ENCODE measurements at regions not wholly inside any gene's neighbourhood (a gene's known extent, or its start where the extent isn't known, plus 50 kb on each side); places are given as distances from the start of the nearest gene placed in this dataset.
A peak's percentile ranks its signal among the peaks of the same experiment; 100 is the strongest.

DNA sequence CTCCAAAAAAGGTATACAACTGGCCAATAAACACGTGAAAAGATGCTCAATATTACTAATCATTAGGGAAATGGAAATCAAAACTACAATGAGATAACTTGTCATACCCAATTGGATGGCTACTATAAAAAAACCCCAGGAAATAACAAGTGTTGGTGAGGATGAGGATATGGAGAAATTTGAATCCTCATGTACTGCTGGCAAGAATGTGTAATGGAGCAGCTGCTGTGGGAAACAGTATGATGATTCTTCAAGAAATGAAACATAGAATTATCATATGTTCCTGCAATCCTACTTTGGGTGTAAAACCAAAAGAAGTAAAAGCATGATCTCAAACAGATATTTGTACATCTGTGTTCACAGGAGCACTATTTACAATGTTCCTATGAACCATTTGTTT lies 67.4 kb downstream of the RPLP1 start:
- Histone ChIP-seq H3K23ac (ENCODE audit: low read length in 2 of 2) (no peak overlapping the region), H2BK120ac (ENCODE audit: low read depth, low read length) (no peak overlapping the region), H3K4ac (ENCODE audit: low read depth in 1 of 2, low read length in 2 of 2) (no peak overlapping the region), H3K9me3 (ENCODE audit: control insufficient read depth, low read length) (no peaks in the 10 kb centered on the region), H3K14ac (ENCODE audit: low read length in 2 of 2) (no peak overlapping the region), H2AK5ac (ENCODE audit: low read length, severe bottlenecking) (no peak overlapping the region), H3K4me3 (ENCODE audit: insufficient read depth in 1 of 2, low read depth in 1 of 2, low read length in 2 of 2) (no peak overlapping the region), H2BK15ac (ENCODE audit: low read depth, poor library complexity, severe bottlenecking) (no peak overlapping the region), H3K4me2 (ENCODE audit: low read length, poor library complexity, severe bottlenecking) (no peak overlapping the region), H3K18ac (ENCODE audit: low read depth in 1 of 2, low read length in 2 of 2) (no peak overlapping the region), H3K27me3 (ENCODE audit: control insufficient read depth in 1 of 2, insufficient read depth in 1 of 2, low read length in 2 of 2) (peaks cover 48 to 62% of the 10 kb centered on the region in 2 experiments), H3K27ac (ENCODE audit: low read length, poor library complexity, severe bottlenecking) (no peak overlapping the region), H3K36me3 (ENCODE audit: control insufficient read depth in 1 of 2, insufficient read depth in 2 of 2, low read depth in 1 of 2, low read length in 2 of 2) (no peaks in the 10 kb centered on the region), H2BK12ac (ENCODE audit: low read length in 2 of 2) (no peak overlapping the region), H3K79me1 (replicated peaks; ENCODE audit: low read length, poor library complexity, severe bottlenecking) (no peaks in the 10 kb centered on the region), H2BK5ac (ENCODE audit: low read depth, low read length, poor library complexity, severe bottlenecking) (no peak overlapping the region), H4K8ac (ENCODE audit: low read length) (no peak overlapping the region), H4K91ac (ENCODE audit: low read length) (no peak overlapping the region), H2AFZ (ENCODE audit: low read depth, low read length) (no peak overlapping the region), H3K9ac (ENCODE audit: low read length) (no peak overlapping the region), H3K4me1 (ENCODE audit: control insufficient read depth, insufficient read depth, low read depth, low read length) (no peaks in the 10 kb centered on the region)
- no peak for DNase-seq
- no CpG with 5 or more reads among the region's 1 CpG for WGBS

DNA sequence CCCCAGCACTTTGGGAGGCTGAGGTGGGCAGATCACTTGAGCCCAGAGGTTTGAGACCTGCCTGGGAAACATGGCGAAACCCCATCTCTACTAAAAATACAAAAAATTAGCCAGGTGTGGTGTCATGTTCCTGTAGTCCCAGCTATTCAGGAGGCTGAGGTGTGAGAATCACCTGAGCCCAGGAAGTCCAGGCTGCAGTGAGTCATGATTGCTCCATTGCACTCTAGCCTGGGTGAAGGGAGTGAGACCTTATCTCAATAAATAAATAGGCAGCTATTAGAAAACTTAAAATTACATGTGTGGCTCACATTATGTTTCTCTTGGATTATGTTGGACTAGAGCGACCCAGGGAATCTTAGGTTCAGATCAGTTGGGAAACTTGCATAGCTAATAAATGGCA lies 69.7 kb downstream of the RPLP1 start:
- peaks cover 57 to 63% of the 10 kb centered on the region in 2 experiments for H3K27me3 ChIP-seq (ENCODE audit: control insufficient read depth in 1 of 2, insufficient read depth in 1 of 2, low read length in 2 of 2)
- H2BK120ac ChIP-seq (ENCODE audit: low read depth, low read length) = no peak overlapping the region
- H3K36me3 ChIP-seq (ENCODE audit: control insufficient read depth in 1 of 2, insufficient read depth in 2 of 2, low read depth in 1 of 2, low read length in 2 of 2) = no peaks in the 10 kb centered on the region
- no peaks in the 10 kb centered on the region for H3K79me1 ChIP-seq (replicated peaks; ENCODE audit: low read length, poor library complexity, severe bottlenecking)
- H3K4me2 ChIP-seq (ENCODE audit: low read length, poor library complexity, severe bottlenecking) = no peak overlapping the region
- 91% methylated on average over 1 of the region's 2 CpGs for WGBS
- no peak overlapping the region for H3K23ac ChIP-seq (ENCODE audit: low read length in 2 of 2)
- no peak overlapping the region for H4K8ac ChIP-seq (ENCODE audit: low read length)
- no peak overlapping the region for H3K14ac ChIP-seq (ENCODE audit: low read length in 2 of 2)
- H3K4me1 ChIP-seq (ENCODE audit: control insufficient read depth, insufficient read depth, low read depth, low read length) = peaks cover 3% of the 10 kb centered on the region
- H2BK5ac ChIP-seq (ENCODE audit: low read depth, low read length, poor library complexity, severe bottlenecking) = no peak overlapping the region
- no peak overlapping the region for H4K91ac ChIP-seq (ENCODE audit: low read length)
- no peak overlapping the region for H3K4ac ChIP-seq (ENCODE audit: low read depth in 1 of 2, low read length in 2 of 2)
- H2BK15ac ChIP-seq (ENCODE audit: low read depth, poor library complexity, severe bottlenecking) = no peak overlapping the region
- no peak overlapping the region for H3K4me3 ChIP-seq (ENCODE audit: insufficient read depth in 1 of 2, low read depth in 1 of 2, low read length in 2 of 2)
- DNase-seq = no peak
- no peak overlapping the region for H3K9ac ChIP-seq (ENCODE audit: low read length)
- peaks cover 6% of the 10 kb centered on the region for H3K9me3 ChIP-seq (ENCODE audit: control insufficient read depth, low read length)
- H2AFZ ChIP-seq (ENCODE audit: low read depth, low read length) = no peak overlapping the region
- no peak overlapping the region for H3K27ac ChIP-seq (ENCODE audit: low read length, poor library complexity, severe bottlenecking)
- H2AK5ac ChIP-seq (ENCODE audit: low read length, severe bottlenecking) = no peak overlapping the region
- no peak overlapping the region for H3K18ac ChIP-seq (ENCODE audit: low read depth in 1 of 2, low read length in 2 of 2)
- H2BK12ac ChIP-seq (ENCODE audit: low read length in 2 of 2) = no peak overlapping the region

DNA sequence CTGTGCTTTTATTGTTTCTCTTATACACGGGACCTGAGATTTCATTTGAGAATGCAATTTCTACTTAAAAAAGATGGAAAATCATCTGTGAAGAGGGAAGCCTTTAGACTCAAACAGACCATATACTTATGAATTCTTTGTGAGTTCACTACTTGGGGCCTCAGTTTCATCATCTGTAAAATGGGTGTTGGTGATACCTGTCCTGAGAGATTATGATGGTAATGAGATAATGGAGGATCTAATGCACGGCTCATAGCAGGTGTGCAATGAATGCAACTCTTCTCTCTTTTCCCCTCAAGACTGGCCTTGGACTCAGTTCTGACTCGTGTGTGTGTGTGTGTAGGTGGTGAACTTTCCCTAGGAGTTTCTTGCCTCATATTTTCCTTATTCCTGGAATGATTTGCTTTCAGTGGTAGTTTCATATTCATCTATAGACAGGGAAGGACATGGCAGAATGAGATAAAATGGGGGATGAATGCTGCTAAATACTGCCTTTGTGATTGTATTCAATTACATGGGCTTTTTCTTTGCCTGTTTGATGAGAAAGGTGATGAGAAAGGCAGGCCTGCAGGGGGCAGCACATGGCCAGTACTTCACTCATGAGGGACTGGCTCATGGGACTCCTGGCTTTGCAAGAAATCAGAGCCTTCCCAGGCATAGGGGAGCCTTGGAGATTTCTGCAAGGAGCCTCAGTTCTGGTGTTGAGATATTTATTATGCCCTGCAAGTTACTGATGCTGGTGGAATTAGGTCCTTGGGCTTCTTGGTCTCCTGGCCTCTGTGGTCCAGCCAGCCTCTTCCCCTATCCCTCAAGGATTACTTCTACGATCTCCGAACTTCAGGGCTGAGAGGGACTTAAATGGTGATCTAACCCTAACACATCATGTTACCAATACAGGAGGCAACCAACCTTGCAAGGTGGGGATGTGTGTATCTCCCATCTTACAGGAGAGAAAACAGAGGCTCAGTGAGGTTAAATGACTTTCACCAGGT lies 70.7 kb downstream of the RPLP1 start:
- no peak overlapping the region for H3K27ac ChIP-seq (ENCODE audit: low read length, poor library complexity, severe bottlenecking)
- no peaks in the 10 kb centered on the region for H3K36me3 ChIP-seq (ENCODE audit: control insufficient read depth in 1 of 2, insufficient read depth in 2 of 2, low read depth in 1 of 2, low read length in 2 of 2)
- H3K27me3 ChIP-seq (ENCODE audit: control insufficient read depth in 1 of 2, insufficient read depth in 1 of 2, low read length in 2 of 2) = peaks cover 59 to 62% of the 10 kb centered on the region in 2 experiments
- H2AK5ac ChIP-seq (ENCODE audit: low read length, severe bottlenecking) = no peak overlapping the region
- no peak overlapping the region for H3K14ac ChIP-seq (ENCODE audit: low read length in 2 of 2)
- H2AFZ ChIP-seq (ENCODE audit: low read depth, low read length) = no peak overlapping the region
- H3K4ac ChIP-seq (ENCODE audit: low read depth in 1 of 2, low read length in 2 of 2) = no peak overlapping the region
- no peak overlapping the region for H4K8ac ChIP-seq (ENCODE audit: low read length)
- no peak overlapping the region for H2BK5ac ChIP-seq (ENCODE audit: low read depth, low read length, poor library complexity, severe bottlenecking)
- peaks cover 6% of the 10 kb centered on the region for H3K9me3 ChIP-seq (ENCODE audit: control insufficient read depth, low read length)
- WGBS = 78% methylated on average over 3 of the region's 5 CpGs
- no peak overlapping the region for H2BK12ac ChIP-seq (ENCODE audit: low read length in 2 of 2)
- peaks cover 3% of the 10 kb centered on the region for H3K4me1 ChIP-seq (ENCODE audit: control insufficient read depth, insufficient read depth, low read depth, low read length)
- no peak overlapping the region for H3K4me3 ChIP-seq (ENCODE audit: insufficient read depth in 1 of 2, low read depth in 1 of 2, low read length in 2 of 2)
- H4K91ac ChIP-seq (ENCODE audit: low read length) = no peak overlapping the region
- H3K18ac ChIP-seq (ENCODE audit: low read depth in 1 of 2, low read length in 2 of 2) = no peak overlapping the region
- no peak overlapping the region for H3K4me2 ChIP-seq (ENCODE audit: low read length, poor library complexity, severe bottlenecking)
- no peak overlapping the region for H3K9ac ChIP-seq (ENCODE audit: low read length)
- no peak overlapping the region for H3K23ac ChIP-seq (ENCODE audit: low read length in 2 of 2)
- DNase-seq = peak; percentile 75
- no peaks in the 10 kb centered on the region for H3K79me1 ChIP-seq (replicated peaks; ENCODE audit: low read length, poor library complexity, severe bottlenecking)
- H2BK120ac ChIP-seq (ENCODE audit: low read depth, low read length) = no peak overlapping the region
- no peak overlapping the region for H2BK15ac ChIP-seq (ENCODE audit: low read depth, poor library complexity, severe bottlenecking)

DNA sequence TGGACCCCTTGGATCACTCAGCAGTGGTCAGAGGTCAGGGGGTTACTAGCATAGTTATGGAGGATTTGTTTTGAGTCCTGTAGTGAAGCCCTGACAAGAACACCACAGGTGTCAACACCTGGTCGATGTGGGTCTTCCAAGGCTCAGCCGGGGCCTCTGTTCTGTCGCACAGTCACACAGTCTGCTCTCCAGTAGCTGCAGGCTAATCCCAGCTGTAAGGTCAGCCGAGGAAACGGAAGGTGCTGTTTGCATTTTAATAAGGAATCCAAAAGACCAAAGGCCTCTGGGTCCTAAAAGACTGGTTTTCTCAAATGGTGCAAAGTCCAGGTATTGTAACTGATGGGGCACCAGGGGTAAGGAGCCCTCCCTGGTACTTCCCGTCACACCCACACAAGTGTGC lies 71.7 kb downstream of the RPLP1 start:
- Histone ChIP-seq H2BK5ac (ENCODE audit: low read depth, low read length, poor library complexity, severe bottlenecking) (no peak overlapping the region), H3K27me3 (ENCODE audit: control insufficient read depth in 1 of 2, insufficient read depth in 1 of 2, low read length in 2 of 2) (peaks cover 65 to 67% of the 10 kb centered on the region in 2 experiments), H3K4me1 (ENCODE audit: control insufficient read depth, insufficient read depth, low read depth, low read length) (peaks cover 3% of the 10 kb centered on the region), H3K4ac (ENCODE audit: low read depth in 1 of 2, low read length in 2 of 2) (no peak overlapping the region), H2BK120ac (ENCODE audit: low read depth, low read length) (no peak overlapping the region), H4K91ac (ENCODE audit: low read length) (no peak overlapping the region), H2BK12ac (ENCODE audit: low read length in 2 of 2) (no peak overlapping the region), H3K14ac (ENCODE audit: low read length in 2 of 2) (no peak overlapping the region), H2AK5ac (ENCODE audit: low read length, severe bottlenecking) (no peak overlapping the region), H3K9me3 (ENCODE audit: control insufficient read depth, low read length) (peaks cover 6% of the 10 kb centered on the region), H4K8ac (ENCODE audit: low read length) (no peak overlapping the region), H3K9ac (ENCODE audit: low read length) (no peak overlapping the region), H3K4me3 (ENCODE audit: insufficient read depth in 1 of 2, low read depth in 1 of 2, low read length in 2 of 2) (no peak overlapping the region), H3K18ac (ENCODE audit: low read depth in 1 of 2, low read length in 2 of 2) (peak overlapping the region in 1 of 2 experiments; percentile 50), H3K4me2 (ENCODE audit: low read length, poor library complexity, severe bottlenecking) (no peak overlapping the region), H3K27ac (ENCODE audit: low read length, poor library complexity, severe bottlenecking) (no peak overlapping the region), H2AFZ (ENCODE audit: low read depth, low read length) (no peak overlapping the region), H3K36me3 (ENCODE audit: control insufficient read depth in 1 of 2, insufficient read depth in 2 of 2, low read depth in 1 of 2, low read length in 2 of 2) (no peaks in the 10 kb centered on the region), H3K79me1 (replicated peaks; ENCODE audit: low read length, poor library complexity, severe bottlenecking) (no peaks in the 10 kb centered on the region), H3K23ac (ENCODE audit: low read length in 2 of 2) (no peak overlapping the region), H2BK15ac (ENCODE audit: low read depth, poor library complexity, severe bottlenecking) (no peak overlapping the region)
- 65% methylated on average over 6 of the region's 6 CpGs for WGBS
- DNase-seq = no peak
